ENCODE measurements at regions not wholly inside any gene's neighbourhood (a gene's known extent, or its start where the extent isn't known, plus 50 kb on each side); places are given as distances from the start of the nearest gene placed in this dataset.
"Not testable (repeated sequence)": the region's sequence is repeated elsewhere in the genome, so short reads cannot be mapped to it uniquely, and the experiment has no call there.

- Histone ChIP-seq H3K4me1 (ENCODE audit: control insufficient read depth, insufficient read depth, low read length) (no peaks in the 10 kb centered on the region), H3K9me3 (ENCODE audit: control insufficient read depth, insufficient read depth, low read depth, low read length) (no peaks in the 10 kb centered on the region), H3K4me3 (ENCODE audit: low read depth, low read length) (no peak overlapping the region), H3K27me3 (ENCODE audit: control insufficient read depth, insufficient read depth, low read length) (no peaks in the 10 kb centered on the region), H3K27ac (ENCODE audit: low read depth, low read length) (no peak overlapping the region), H3K36me3 (ENCODE audit: control insufficient read depth, insufficient read depth, low read length) (no peaks in the 10 kb centered on the region), H3K9ac (ENCODE audit: low read length) (no peak overlapping the region)
Observed at GRCh38 chr15:29514926-29515325, 245.3 kb upstream of the NSMCE3 start.

- Histone ChIP-seq H3K9me3 (ENCODE audit: control insufficient read depth, insufficient read depth, low read depth, low read length) (no peaks in the 10 kb centered on the region), H3K4me3 (ENCODE audit: low read depth, low read length) (no peak overlapping the region), H3K27ac (ENCODE audit: low read depth, low read length) (no peak overlapping the region), H3K4me1 (ENCODE audit: control insufficient read depth, insufficient read depth, low read length) (no peaks in the 10 kb centered on the region), H3K36me3 (ENCODE audit: control insufficient read depth, insufficient read depth, low read length) (no peaks in the 10 kb centered on the region), H3K9ac (ENCODE audit: low read length) (no peak overlapping the region), H3K27me3 (ENCODE audit: control insufficient read depth, insufficient read depth, low read length) (no peaks in the 10 kb centered on the region)
Observed at GRCh38 chr15:29511663-29512062, 242.0 kb upstream of the NSMCE3 start.

- not testable (repeated sequence) for H3K4me1 ChIP-seq (ENCODE audit: control insufficient read depth, insufficient read depth, low read length); H3K9me3 ChIP-seq (ENCODE audit: control insufficient read depth, insufficient read depth, low read depth, low read length); H3K27ac ChIP-seq (ENCODE audit: low read depth, low read length); H3K4me3 ChIP-seq (ENCODE audit: low read depth, low read length); H3K27me3 ChIP-seq (ENCODE audit: control insufficient read depth, insufficient read depth, low read length); H3K9ac ChIP-seq (ENCODE audit: low read length); H3K36me3 ChIP-seq (ENCODE audit: control insufficient read depth, insufficient read depth, low read length)
Observed at GRCh38 chr15:29505535-29505934, 235.9 kb upstream of the NSMCE3 start.

DNA sequence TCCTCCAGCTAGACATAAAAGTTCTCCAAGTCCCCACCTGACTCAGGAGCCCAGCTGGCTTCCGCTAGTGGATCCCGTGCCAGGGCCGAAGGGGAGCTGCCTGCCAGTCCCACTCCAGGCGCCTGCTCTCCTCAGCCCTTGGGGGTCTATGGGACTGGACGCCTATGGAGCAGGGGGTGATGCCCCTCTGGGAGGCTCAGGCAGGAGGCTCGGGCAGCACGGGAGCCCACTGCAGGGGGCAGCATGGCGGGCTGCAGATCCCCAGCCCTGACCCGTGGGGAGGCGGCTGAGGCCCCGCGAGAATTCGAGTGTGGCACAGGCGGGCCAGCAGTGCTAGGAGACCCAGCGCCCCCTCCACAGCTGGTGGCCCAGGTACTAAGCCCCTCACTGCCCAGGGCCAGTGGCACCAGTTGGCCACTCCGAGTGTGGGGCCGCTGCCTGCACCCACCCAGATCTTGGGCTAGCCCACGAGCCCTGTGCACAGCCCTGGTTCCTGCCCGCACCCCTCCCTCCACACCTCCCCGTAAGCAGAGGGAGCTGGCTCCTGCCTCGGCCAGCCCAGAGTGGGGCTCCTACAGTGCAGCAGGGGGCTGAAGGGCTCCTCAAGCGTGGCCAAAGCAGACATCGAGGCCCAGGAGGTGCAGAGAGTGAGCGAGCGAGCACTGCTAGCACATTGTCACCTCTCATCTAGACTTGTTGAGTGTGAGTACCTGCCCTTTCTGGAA is 221.3 kb upstream of the NSMCE3 start:
- H3K27me3 ChIP-seq (ENCODE audit: control insufficient read depth, insufficient read depth, low read length): no peaks in the 10 kb centered on the region
- no peak overlapping the region for H3K9ac ChIP-seq (ENCODE audit: low read length)
- H3K27ac ChIP-seq (ENCODE audit: low read depth, low read length): no peak overlapping the region
- no peaks in the 10 kb centered on the region for H3K4me1 ChIP-seq (ENCODE audit: control insufficient read depth, insufficient read depth, low read length)
- no peak overlapping the region for H3K4me3 ChIP-seq (ENCODE audit: low read depth, low read length)
- no peaks in the 10 kb centered on the region for H3K36me3 ChIP-seq (ENCODE audit: control insufficient read depth, insufficient read depth, low read length)
- peaks cover 22% of the 10 kb centered on the region for H3K9me3 ChIP-seq (ENCODE audit: control insufficient read depth, insufficient read depth, low read depth, low read length)

GRCh38 chr15:29480949-29481348 is 211.3 kb upstream of the NSMCE3 start:
- Histone ChIP-seq H3K4me1 (ENCODE audit: control insufficient read depth, insufficient read depth, low read length) (no peaks in the 10 kb centered on the region; the same call in 1 of the 2 replicates), H3K36me3 (ENCODE audit: control insufficient read depth, insufficient read depth, low read length) (no peaks in the 10 kb centered on the region), H3K9me3 (ENCODE audit: control insufficient read depth, insufficient read depth, low read depth, low read length) (no peaks in the 10 kb centered on the region), H3K9ac (ENCODE audit: low read length) (no peak overlapping the region), H3K27ac (ENCODE audit: low read depth, low read length) (no peak overlapping the region), H3K4me3 (ENCODE audit: low read depth, low read length) (no peak overlapping the region), H3K27me3 (ENCODE audit: control insufficient read depth, insufficient read depth, low read length) (no peaks in the 10 kb centered on the region)

DNA sequence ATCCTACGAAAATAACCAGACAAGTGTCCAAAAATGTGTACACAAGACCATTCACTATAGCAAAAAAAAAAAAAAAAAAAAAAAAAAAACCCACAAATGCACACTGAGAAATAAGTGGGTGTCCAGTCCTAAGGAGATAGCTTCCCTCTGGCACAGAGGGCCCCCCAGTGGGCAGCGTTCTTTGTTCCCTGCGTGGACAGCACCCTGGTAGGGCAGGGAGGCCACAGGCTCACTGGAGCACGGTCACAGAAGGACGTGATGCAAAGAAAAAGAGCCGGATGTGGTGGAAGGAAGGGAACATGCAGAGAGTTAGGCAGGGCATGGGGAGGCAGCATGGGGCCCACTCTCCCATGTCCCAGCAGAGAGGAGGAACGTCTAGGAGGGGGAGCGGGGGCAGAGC is 210.7 kb upstream of the NSMCE3 start:
- no peaks in the 10 kb centered on the region for H3K9me3 ChIP-seq (ENCODE audit: control insufficient read depth, insufficient read depth, low read depth, low read length)
- no peaks in the 10 kb centered on the region for H3K27me3 ChIP-seq (ENCODE audit: control insufficient read depth, insufficient read depth, low read length)
- no peak overlapping the region for H3K27ac ChIP-seq (ENCODE audit: low read depth, low read length)

GRCh38 chr15:29477256-29477655 is 207.6 kb upstream of the NSMCE3 start:
- no peak overlapping the region for H3K27ac ChIP-seq (ENCODE audit: low read depth, low read length)
- H3K4me1 ChIP-seq (ENCODE audit: control insufficient read depth, insufficient read depth, low read length): no peaks in the 10 kb centered on the region; the same call in 1 of the 2 replicates

More for the DNA sequence above, 210.7 kb upstream of the NSMCE3 start:
- H3K9ac ChIP-seq (ENCODE audit: low read length): no peak overlapping the region
- H3K4me3 ChIP-seq (ENCODE audit: low read depth, low read length): no peak overlapping the region
- no peaks in the 10 kb centered on the region; the same call in 1 of the 2 replicates for H3K4me1 ChIP-seq (ENCODE audit: control insufficient read depth, insufficient read depth, low read length)
- H3K36me3 ChIP-seq (ENCODE audit: control insufficient read depth, insufficient read depth, low read length): no peaks in the 10 kb centered on the region

GRCh38 chr15:29476503-29477080 is 207.0 kb upstream of the NSMCE3 start:
- Histone ChIP-seq H3K4me1 (ENCODE audit: control insufficient read depth, insufficient read depth, low read length) (no peaks in the 10 kb centered on the region; the same call in 1 of the 2 replicates), H3K4me3 (ENCODE audit: low read depth, low read length) (no peak overlapping the region), H3K27me3 (ENCODE audit: control insufficient read depth, insufficient read depth, low read length) (no peaks in the 10 kb centered on the region), H3K36me3 (ENCODE audit: control insufficient read depth, insufficient read depth, low read length) (no peaks in the 10 kb centered on the region), H3K9ac (ENCODE audit: low read length) (no peak overlapping the region), H3K9me3 (ENCODE audit: control insufficient read depth, insufficient read depth, low read depth, low read length) (no peaks in the 10 kb centered on the region), H3K27ac (ENCODE audit: low read depth, low read length) (no peak overlapping the region)

More at GRCh38 chr15:29477256-29477655, 207.6 kb upstream of the NSMCE3 start:
- H3K4me3 ChIP-seq (ENCODE audit: low read depth, low read length): no peak overlapping the region
- no peaks in the 10 kb centered on the region for H3K36me3 ChIP-seq (ENCODE audit: control insufficient read depth, insufficient read depth, low read length)
- H3K27me3 ChIP-seq (ENCODE audit: control insufficient read depth, insufficient read depth, low read length): no peaks in the 10 kb centered on the region
- H3K9me3 ChIP-seq (ENCODE audit: control insufficient read depth, insufficient read depth, low read depth, low read length): no peaks in the 10 kb centered on the region
- no peak overlapping the region for H3K9ac ChIP-seq (ENCODE audit: low read length)

- no peaks in the 10 kb centered on the region for H3K9me3 ChIP-seq (ENCODE audit: control insufficient read depth, insufficient read depth, low read depth, low read length)
- no peaks in the 10 kb centered on the region for H3K36me3 ChIP-seq (ENCODE audit: control insufficient read depth, insufficient read depth, low read length)
- no peak overlapping the region for H3K27ac ChIP-seq (ENCODE audit: low read depth, low read length)
- no peaks in the 10 kb centered on the region for H3K4me1 ChIP-seq (ENCODE audit: control insufficient read depth, insufficient read depth, low read length)
- H3K4me3 ChIP-seq (ENCODE audit: low read depth, low read length): no peak overlapping the region
- no peak overlapping the region for H3K9ac ChIP-seq (ENCODE audit: low read length)
- H3K27me3 ChIP-seq (ENCODE audit: control insufficient read depth, insufficient read depth, low read length): no peaks in the 10 kb centered on the region
Observed at GRCh38 chr15:29475096-29475495, 205.5 kb upstream of the NSMCE3 start.

DNA sequence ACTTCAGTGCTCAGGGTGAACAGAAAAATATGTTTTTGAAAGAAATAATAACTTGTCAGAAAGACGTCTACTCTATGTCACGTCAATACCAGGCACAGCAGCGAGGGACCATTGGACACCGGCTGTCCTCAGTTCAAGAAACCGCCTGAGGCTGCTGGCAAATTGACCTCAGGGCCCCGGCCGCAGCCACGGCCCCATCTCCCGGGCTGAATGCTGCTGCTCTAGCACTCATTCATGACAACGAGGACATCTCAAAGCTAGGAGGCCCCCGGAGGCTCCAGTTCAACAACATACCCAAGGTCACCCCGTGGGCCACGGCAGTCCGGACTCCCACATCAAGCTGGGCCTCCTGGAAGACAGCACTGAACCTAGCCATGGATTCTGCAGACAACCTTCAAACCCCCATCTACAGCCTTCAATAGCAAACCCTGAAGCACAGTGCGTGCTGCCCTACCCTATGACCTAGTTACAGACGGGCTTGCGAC is 204.0 kb upstream of the NSMCE3 start:
- no peaks in the 10 kb centered on the region for H3K27me3 ChIP-seq (ENCODE audit: control insufficient read depth, insufficient read depth, low read length)
- H3K27ac ChIP-seq (ENCODE audit: low read depth, low read length): no peak overlapping the region
- no peaks in the 10 kb centered on the region for H3K9me3 ChIP-seq (ENCODE audit: control insufficient read depth, insufficient read depth, low read depth, low read length)
- H3K9ac ChIP-seq (ENCODE audit: low read length): no peak overlapping the region
- no peak overlapping the region for H3K4me3 ChIP-seq (ENCODE audit: low read depth, low read length)
- no peaks in the 10 kb centered on the region for H3K4me1 ChIP-seq (ENCODE audit: control insufficient read depth, insufficient read depth, low read length)
- H3K36me3 ChIP-seq (ENCODE audit: control insufficient read depth, insufficient read depth, low read length): no peaks in the 10 kb centered on the region

DNA sequence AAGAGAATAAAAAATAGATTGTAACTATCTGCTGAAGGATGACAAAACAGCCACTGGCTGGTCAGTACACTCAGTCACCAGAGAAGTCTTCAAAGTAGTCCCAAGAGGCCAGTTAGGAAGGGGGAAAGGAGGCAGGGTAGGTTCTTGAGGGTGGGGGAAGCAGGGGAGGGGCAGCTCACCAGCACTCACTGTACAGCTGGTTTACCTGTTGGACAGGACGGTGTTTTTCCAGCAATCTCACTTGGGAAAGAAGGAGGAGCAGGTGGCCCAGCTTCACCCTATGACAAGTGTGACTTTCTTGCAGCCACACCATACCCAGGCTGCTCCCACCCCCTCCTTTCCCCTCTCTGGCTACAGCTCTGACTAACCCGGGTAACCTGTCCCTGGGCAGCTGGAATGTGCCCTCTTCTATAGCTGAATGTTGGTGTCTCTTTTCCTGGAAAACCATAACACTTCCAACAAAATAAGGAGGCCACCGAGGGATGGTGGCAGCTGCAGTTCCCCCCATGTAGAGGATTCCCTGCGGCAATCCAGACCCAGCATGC is 203.4 kb upstream of the NSMCE3 start:
- Histone ChIP-seq H3K27me3 (ENCODE audit: control insufficient read depth, insufficient read depth, low read length) (no peaks in the 10 kb centered on the region), H3K4me1 (ENCODE audit: control insufficient read depth, insufficient read depth, low read length) (no peaks in the 10 kb centered on the region), H3K27ac (ENCODE audit: low read depth, low read length) (no peak overlapping the region), H3K36me3 (ENCODE audit: control insufficient read depth, insufficient read depth, low read length) (no peaks in the 10 kb centered on the region), H3K9me3 (ENCODE audit: control insufficient read depth, insufficient read depth, low read depth, low read length) (no peaks in the 10 kb centered on the region), H3K4me3 (ENCODE audit: low read depth, low read length) (no peak overlapping the region), H3K9ac (ENCODE audit: low read length) (no peak overlapping the region)

Data from HUES6 (cell line).